ENCODE measurements at regions not wholly inside any gene's neighbourhood (a gene's known extent, or its start where the extent isn't known, plus 50 kb on each side); places are given as distances from the start of the nearest gene placed in this dataset.

- TF ChIP-seq CTCF (IDR thresholded peaks at IDR 0.05), result no peak
- TF ChIP-seq POLR2A (IDR thresholded peaks at IDR 0.05), result no peak
Observed at GRCh38 chr2:58734365-58734764, 493.2 kb upstream of the FANCL start.

Data from Peyer's patch (tissue), 4 donors.